NCI-H2081 (cell line): ENCODE measurements at regions not wholly inside any gene's neighbourhood (a gene's known extent, or its start where the extent isn't known, plus 50 kb on each side); places are given as distances from the start of the nearest gene placed in this dataset.

Source experiments
- DNase-seq, 2 experiments: peaks; one replicate each; lab custom pipeline; 2025; lab: John Stamatoyannopoulos, UW

GRCh38 chr22:49112661-49113626 lies 714.7 kb downstream of the BRD1 start:
- DNase-seq = no peak

- no peak for DNase-seq
Measured at GRCh38 chr22:49112176-49112575, 715.5 kb downstream of the BRD1 start.

- DNase-seq = peak; percentile 18 to 49
Measured at GRCh38 chr22:49111085-49111484, 716.6 kb downstream of the BRD1 start.

- no peak for DNase-seq
Measured at GRCh38 chr22:49108636-49109315, 718.9 kb downstream of the BRD1 start.

- no peak for DNase-seq
Measured at GRCh38 chr22:49107961-49108530, 719.6 kb downstream of the BRD1 start.

- DNase-seq = no peak
Measured at GRCh38 chr22:49107561-49107960, 720.1 kb downstream of the BRD1 start.

GRCh38 chr22:49106842-49107152 lies 720.9 kb downstream of the BRD1 start:
- no peak for DNase-seq

- peak in 1 of 2 experiments; percentile 70 for DNase-seq
Measured at GRCh38 chr22:49106096-49106841, 721.4 kb downstream of the BRD1 start.

- no peak for DNase-seq
Measured at GRCh38 chr22:49104434-49104833, 723.2 kb downstream of the BRD1 start.

GRCh38 chr22:49103314-49104059 lies 724.2 kb downstream of the BRD1 start:
- DNase-seq = peak; percentile 37 to 85

GRCh38 chr22:49102367-49102766 lies 725.3 kb downstream of the BRD1 start:
- no peak for DNase-seq

- no peak for DNase-seq
Measured at GRCh38 chr22:49101873-49102272, 725.8 kb downstream of the BRD1 start.

GRCh38 chr22:49101225-49101624 lies 726.4 kb downstream of the BRD1 start:
- DNase-seq = no peak

- DNase-seq = no peak
Measured at GRCh38 chr22:49100773-49101172, 726.9 kb downstream of the BRD1 start.

GRCh38 chr22:49100316-49100715 lies 727.4 kb downstream of the BRD1 start:
- no peak for DNase-seq

GRCh38 chr22:49099496-49100124 lies 728.1 kb downstream of the BRD1 start:
- no peak for DNase-seq

GRCh38 chr22:49099089-49099488 lies 728.6 kb downstream of the BRD1 start:
- no peak for DNase-seq

- DNase-seq = no peak
Measured at GRCh38 chr22:49097966-49098365, 729.7 kb downstream of the BRD1 start.

GRCh38 chr22:49097171-49097925 lies 730.3 kb downstream of the BRD1 start:
- no peak for DNase-seq

- DNase-seq = no peak
Measured at GRCh38 chr22:49096476-49096875, 731.2 kb downstream of the BRD1 start.
